ENCODE measurements at regions not wholly inside any gene's neighbourhood (a gene's known extent, or its start where the extent isn't known, plus 50 kb on each side); places are given as distances from the start of the nearest gene placed in this dataset.

DNA sequence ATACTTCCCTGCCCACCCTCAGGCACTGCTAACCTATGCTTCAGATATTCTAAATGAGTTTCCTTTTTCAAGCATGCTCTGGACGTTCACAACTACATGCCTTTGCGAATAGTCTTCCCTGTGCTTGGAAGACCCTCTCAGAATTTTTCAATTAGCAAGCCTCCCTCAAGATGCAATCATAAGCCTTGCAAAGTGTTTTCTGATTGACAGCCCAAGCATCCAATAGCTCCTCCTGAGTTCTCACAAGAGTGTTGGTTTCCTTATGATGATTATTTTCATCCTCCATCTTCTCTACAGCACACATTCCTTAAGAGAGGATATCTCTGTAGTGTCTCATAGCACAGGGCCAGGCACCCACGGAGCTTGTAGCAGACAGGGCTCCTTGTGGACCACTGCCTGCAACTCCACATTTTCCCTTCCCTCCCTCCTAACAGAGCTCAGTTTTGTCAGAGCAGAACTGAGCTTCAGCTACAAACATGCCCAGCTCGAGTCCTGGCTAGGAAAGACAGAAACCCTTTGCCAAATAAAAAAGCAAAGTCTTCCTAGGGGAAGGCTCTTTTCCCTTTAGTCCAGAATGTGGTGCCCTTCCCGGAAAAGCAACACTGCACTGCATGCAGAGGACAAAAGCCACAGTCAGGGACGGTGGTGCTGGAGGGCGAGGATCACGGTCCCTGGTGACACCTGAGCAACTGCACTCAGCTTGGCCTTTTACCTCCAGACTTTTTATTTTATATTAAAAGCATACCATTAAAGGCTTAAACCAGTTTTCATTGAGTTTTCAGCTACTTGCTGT, 819.8 kb upstream of the ID2 start:
- TF ChIP-seq, protein P1, sequence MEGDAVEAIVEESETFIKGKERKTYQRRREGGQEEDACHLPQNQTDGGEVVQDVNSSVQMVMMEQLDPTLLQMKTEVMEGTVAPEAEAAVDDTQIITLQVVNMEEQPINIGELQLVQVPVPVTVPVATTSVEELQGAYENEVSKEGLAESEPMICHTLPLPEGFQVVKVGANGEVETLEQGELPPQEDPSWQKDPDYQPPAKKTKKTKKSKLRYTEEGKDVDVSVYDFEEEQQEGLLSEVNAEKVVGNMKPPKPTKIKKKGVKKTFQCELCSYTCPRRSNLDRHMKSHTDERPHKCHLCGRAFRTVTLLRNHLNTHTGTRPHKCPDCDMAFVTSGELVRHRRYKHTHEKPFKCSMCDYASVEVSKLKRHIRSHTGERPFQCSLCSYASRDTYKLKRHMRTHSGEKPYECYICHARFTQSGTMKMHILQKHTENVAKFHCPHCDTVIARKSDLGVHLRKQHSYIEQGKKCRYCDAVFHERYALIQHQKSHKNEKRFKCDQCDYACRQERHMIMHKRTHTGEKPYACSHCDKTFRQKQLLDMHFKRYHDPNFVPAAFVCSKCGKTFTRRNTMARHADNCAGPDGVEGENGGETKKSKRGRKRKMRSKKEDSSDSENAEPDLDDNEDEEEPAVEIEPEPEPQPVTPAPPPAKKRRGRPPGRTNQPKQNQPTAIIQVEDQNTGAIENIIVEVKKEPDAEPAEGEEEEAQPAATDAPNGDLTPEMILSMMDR (IDR thresholded peaks at IDR 0.05) = no peak
- TF ChIP-seq POLR2A (IDR thresholded peaks at IDR 0.05) (no peak), POLR2AphosphoS5 (IDR thresholded peaks at IDR 0.05) (no peak), EP300 (IDR thresholded peaks at IDR 0.05) (no peak)
